GM18907 (cell line): ENCODE measurements at regions not wholly inside any gene's neighbourhood (a gene's known extent, or its start where the extent isn't known, plus 50 kb on each side); places are given as distances from the start of the nearest gene placed in this dataset.

Experiments
- ATAC-seq: cut with Tn5 transposase; IDR thresholded peaks from one replicate; pipeline ENCODE4 v1.9.1; 2021; ENCODE audit warnings: mild to moderate bottlenecking, moderate library complexity; ENCODE audit not compliant: unreplicated experiment

- no peak for ATAC-seq
These were observed 850.0 kb downstream of the TBC1D22A start for GRCh38 chr22:47612311-47612910.

- no peak for ATAC-seq
These were observed 848.3 kb downstream of the TBC1D22A start for GRCh38 chr22:47610764-47611163.

GRCh38 chr22:47610281-47610680 lies 847.8 kb downstream of the TBC1D22A start:
- ATAC-seq = no peak

GRCh38 chr22:47609653-47610052 lies 847.2 kb downstream of the TBC1D22A start:
- ATAC-seq = no peak

- no peak for ATAC-seq
These were observed 846.0 kb downstream of the TBC1D22A start for GRCh38 chr22:47608421-47608820.

GRCh38 chr22:47607486-47607885 lies 845.0 kb downstream of the TBC1D22A start:
- no peak for ATAC-seq

GRCh38 chr22:47606426-47606825 lies 844.0 kb downstream of the TBC1D22A start:
- ATAC-seq = no peak

GRCh38 chr22:47605886-47606285 lies 843.4 kb downstream of the TBC1D22A start:
- ATAC-seq = no peak

- no peak for ATAC-seq
These were observed 843.0 kb downstream of the TBC1D22A start for GRCh38 chr22:47605441-47605840.

GRCh38 chr22:47604563-47604962 lies 842.1 kb downstream of the TBC1D22A start:
- ATAC-seq = no peak

GRCh38 chr22:47602732-47603131 lies 840.3 kb downstream of the TBC1D22A start:
- no peak for ATAC-seq

GRCh38 chr22:47601666-47602065 lies 839.2 kb downstream of the TBC1D22A start:
- no peak for ATAC-seq

GRCh38 chr22:47600791-47601625 lies 838.6 kb downstream of the TBC1D22A start:
- no peak for ATAC-seq

- ATAC-seq = no peak
These were observed 837.8 kb downstream of the TBC1D22A start for GRCh38 chr22:47600281-47600680.

- no peak for ATAC-seq
These were observed 837.3 kb downstream of the TBC1D22A start for GRCh38 chr22:47599753-47600152.

- no peak for ATAC-seq
These were observed 836.4 kb downstream of the TBC1D22A start for GRCh38 chr22:47598864-47599263.

GRCh38 chr22:47597041-47597440 lies 834.6 kb downstream of the TBC1D22A start:
- ATAC-seq = no peak

GRCh38 chr22:47596176-47596690 lies 833.8 kb downstream of the TBC1D22A start:
- ATAC-seq = no peak

GRCh38 chr22:47594836-47595521 lies 832.5 kb downstream of the TBC1D22A start:
- no peak for ATAC-seq

- no peak for ATAC-seq
These were observed 831.5 kb downstream of the TBC1D22A start for GRCh38 chr22:47593911-47594311.

GRCh38 chr22:47593291-47593690 lies 830.8 kb downstream of the TBC1D22A start:
- ATAC-seq = no peak

GRCh38 chr22:47592791-47593190 lies 830.3 kb downstream of the TBC1D22A start:
- no peak for ATAC-seq
